HEK293 (cell line): ENCODE measurements at regions not wholly inside any gene's neighbourhood (a gene's known extent, or its start where the extent isn't known, plus 50 kb on each side); places are given as distances from the start of the nearest gene placed in this dataset.

Experiments
- SALL2 ChIP-seq: fragments of 450-650 bp; formaldehyde crosslinking; IDR thresholded peaks from 2 replicates; pipeline ENCODE4 v1.5.0; 2017; ENCODE audit warnings: missing biosample characterization, mild to moderate bottlenecking, missing genetic modification characterization, borderline replicate concordance
- ZFP37 ChIP-seq: fragments of 450-650 bp; formaldehyde crosslinking; IDR thresholded peaks from 2 replicates; pipeline ENCODE4 v1.5.1; 2016; ENCODE audit warnings: missing biosample characterization, missing genetic modification characterization
- ZNF19 ChIP-seq: fragments of 450-650 bp; formaldehyde crosslinking; IDR thresholded peaks from 2 replicates; pipeline ENCODE4; 2016; ENCODE audit warnings: missing biosample characterization, missing genetic modification characterization, low read depth
- ZNF211 ChIP-seq: fragments of 450-650 bp; formaldehyde crosslinking; IDR thresholded peaks from 2 replicates; pipeline ENCODE4 v1.5.1; 2016; ENCODE audit warnings: low read depth, missing biosample characterization, missing genetic modification characterization
- ZNF274 ChIP-seq, 2 experiments: fragments of 200-500 bp in 1 of 2; fragments of 450-650 bp in 1 of 2; sonication (Bioruptor generic) in 1 of 2; formaldehyde crosslinking in 1 of 2; IDR thresholded peaks; 2 replicates each; pipeline versions ENCODE4 v1.5.1 to v1.6.1; 2014 to 2016; ENCODE audit warnings: borderline replicate concordance in 1 of 2, inconsistent platforms in 1 of 2, low read length in 1 of 2, missing biosample characterization in 1 of 2, missing genetic modification characterization in 1 of 2
- TF ChIP-seq, protein P1 (sequence below): fragments of 450-650 bp; formaldehyde crosslinking; IDR thresholded peaks from 2 replicates; pipeline ENCODE4 v1.5.1; 2016; ENCODE audit warnings: missing biosample characterization, missing genetic modification characterization
- TF ChIP-seq, protein P2 (sequence below): fragments of 450-650 bp; formaldehyde crosslinking; IDR thresholded peaks from 2 replicates; pipeline ENCODE4 v1.5.1; 2016; ENCODE audit warnings: missing biosample characterization, missing genetic modification characterization

DNA sequence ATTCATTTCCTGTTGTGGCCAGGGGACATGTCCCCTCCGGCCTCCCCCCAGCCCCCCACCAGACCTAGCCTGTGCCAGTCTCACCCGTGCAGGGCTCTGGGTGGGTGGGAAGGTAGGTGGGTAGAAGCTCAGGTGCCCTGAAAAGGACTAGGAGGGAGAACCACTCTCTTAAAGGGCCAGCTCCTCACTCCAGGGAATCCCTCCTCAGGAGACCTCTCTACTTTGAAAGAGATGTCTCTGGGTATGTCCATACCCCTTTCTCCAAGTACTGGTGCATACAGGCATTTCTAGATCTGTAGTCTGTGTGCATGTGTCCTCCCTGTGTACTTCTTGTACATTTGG, 60.8 kb upstream of the EPB41L1 start:
- TF ChIP-seq ZNF274 (IDR thresholded peaks at IDR 0.05; ENCODE audit: low read length) (no peak), ZNF274 (tag by site-specific recombination; IDR thresholded peaks at IDR 0.05; ENCODE audit: borderline replicate concordance) (no peak), ZNF211 (tag by site-specific recombination) (no peak), ZFP37 (tag by site-specific recombination) (no peak), ZNF19 (no peak), SALL2 (tag by site-specific recombination) (no peak)
- TF ChIP-seq, protein P1, sequence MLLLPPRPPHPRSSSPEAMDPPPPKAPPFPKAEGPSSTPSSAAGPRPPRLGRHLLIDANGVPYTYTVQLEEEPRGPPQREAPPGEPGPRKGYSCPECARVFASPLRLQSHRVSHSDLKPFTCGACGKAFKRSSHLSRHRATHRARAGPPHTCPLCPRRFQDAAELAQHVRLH (tag by site-specific recombination), result no peak
- TF ChIP-seq, protein P2, sequence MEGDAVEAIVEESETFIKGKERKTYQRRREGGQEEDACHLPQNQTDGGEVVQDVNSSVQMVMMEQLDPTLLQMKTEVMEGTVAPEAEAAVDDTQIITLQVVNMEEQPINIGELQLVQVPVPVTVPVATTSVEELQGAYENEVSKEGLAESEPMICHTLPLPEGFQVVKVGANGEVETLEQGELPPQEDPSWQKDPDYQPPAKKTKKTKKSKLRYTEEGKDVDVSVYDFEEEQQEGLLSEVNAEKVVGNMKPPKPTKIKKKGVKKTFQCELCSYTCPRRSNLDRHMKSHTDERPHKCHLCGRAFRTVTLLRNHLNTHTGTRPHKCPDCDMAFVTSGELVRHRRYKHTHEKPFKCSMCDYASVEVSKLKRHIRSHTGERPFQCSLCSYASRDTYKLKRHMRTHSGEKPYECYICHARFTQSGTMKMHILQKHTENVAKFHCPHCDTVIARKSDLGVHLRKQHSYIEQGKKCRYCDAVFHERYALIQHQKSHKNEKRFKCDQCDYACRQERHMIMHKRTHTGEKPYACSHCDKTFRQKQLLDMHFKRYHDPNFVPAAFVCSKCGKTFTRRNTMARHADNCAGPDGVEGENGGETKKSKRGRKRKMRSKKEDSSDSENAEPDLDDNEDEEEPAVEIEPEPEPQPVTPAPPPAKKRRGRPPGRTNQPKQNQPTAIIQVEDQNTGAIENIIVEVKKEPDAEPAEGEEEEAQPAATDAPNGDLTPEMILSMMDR (tag by site-specific recombination), result no peak
